ENCODE measurements at regions not wholly inside any gene's neighbourhood (a gene's known extent, or its start where the extent isn't known, plus 50 kb on each side); places are given as distances from the start of the nearest gene placed in this dataset.
"Not testable (repeated sequence)": the region's sequence is repeated elsewhere in the genome, so short reads cannot be mapped to it uniquely, and the experiment has no call there.

GRCh38 chr2:146721486-146721885 lies 1123.3 kb upstream of the ACVR2A start:
- no peak overlapping the region for H3K4me3 ChIP-seq (ENCODE audit: low read depth, low read length)
- no peak for TF ChIP-seq CTCF (IDR thresholded peaks at IDR 0.05; ENCODE audit: low read depth, low read length, missing control alignments)
- no peak for DNase-seq (ENCODE audit: low read depth)

GRCh38 chr2:146720170-146720569 lies 1124.7 kb upstream of the ACVR2A start:
- no peak for TF ChIP-seq CTCF (IDR thresholded peaks at IDR 0.05; ENCODE audit: low read depth, low read length, missing control alignments)
- H3K4me3 ChIP-seq (ENCODE audit: low read depth, low read length): no peak overlapping the region
- DNase-seq (ENCODE audit: low read depth): no peak

- TF ChIP-seq CTCF (IDR thresholded peaks at IDR 0.05; ENCODE audit: low read depth, low read length, missing control alignments): no peak
- DNase-seq (ENCODE audit: low read depth): no peak
- H3K4me3 ChIP-seq (ENCODE audit: low read depth, low read length): no peak overlapping the region
Measured at GRCh38 chr2:146716591-146716990, 1128.2 kb upstream of the ACVR2A start.

GRCh38 chr2:146709004-146709403 lies 1135.8 kb upstream of the ACVR2A start:
- no peak for TF ChIP-seq CTCF (IDR thresholded peaks at IDR 0.05; ENCODE audit: low read depth, low read length, missing control alignments)
- DNase-seq (ENCODE audit: low read depth): no peak
- no peak overlapping the region for H3K4me3 ChIP-seq (ENCODE audit: low read depth, low read length)

GRCh38 chr2:146701183-146701582 lies 1143.6 kb upstream of the ACVR2A start:
- no peak for DNase-seq (ENCODE audit: low read depth)
- TF ChIP-seq CTCF (IDR thresholded peaks at IDR 0.05; ENCODE audit: low read depth, low read length, missing control alignments): peak; percentile 34

GRCh38 chr2:146697307-146697706 lies 1147.5 kb upstream of the ACVR2A start:
- no peak overlapping the region for H3K4me3 ChIP-seq (ENCODE audit: low read depth, low read length)
- DNase-seq (ENCODE audit: low read depth): no peak
- TF ChIP-seq CTCF (IDR thresholded peaks at IDR 0.05; ENCODE audit: low read depth, low read length, missing control alignments): no peak

More at GRCh38 chr2:146701183-146701582, 1143.6 kb upstream of the ACVR2A start:
- H3K4me3 ChIP-seq (ENCODE audit: low read depth, low read length): no peak overlapping the region

GRCh38 chr2:146696787-146697186 lies 1148.0 kb upstream of the ACVR2A start:
- not testable (repeated sequence) for H3K4me3 ChIP-seq (ENCODE audit: low read depth, low read length); DNase-seq (ENCODE audit: low read depth)

GRCh38 chr2:146681991-146682390 lies 1162.8 kb upstream of the ACVR2A start:
- no peak for TF ChIP-seq CTCF (IDR thresholded peaks at IDR 0.05; ENCODE audit: low read depth, low read length, missing control alignments)
- no peak overlapping the region for H3K4me3 ChIP-seq (ENCODE audit: low read depth, low read length)
- no peak for DNase-seq (ENCODE audit: low read depth)

Measured in GM12864 (cell line).